ENCODE measurements at regions not wholly inside any gene's neighbourhood (a gene's known extent, or its start where the extent isn't known, plus 50 kb on each side); places are given as distances from the start of the nearest gene placed in this dataset.

GRCh38 chr21:40931197-40931596 is 84.2 kb upstream of the DSCAM start:
- no peak overlapping the region for H4K8ac ChIP-seq (replicated peaks; ENCODE audit: insufficient read length, low read depth, low read length)
- H2AK5ac ChIP-seq (ENCODE audit: insufficient read length, low read length): no peak overlapping the region
- no peaks in the 10 kb centered on the region for H3K4me1 ChIP-seq (ENCODE audit: insufficient read depth, low read length)
- H2BK12ac ChIP-seq (ENCODE audit: insufficient read length, low read depth, low read length): no peak overlapping the region
- no peak overlapping the region for H2BK5ac ChIP-seq (ENCODE audit: insufficient read length, low read length)
- H3K18ac ChIP-seq (ENCODE audit: insufficient read length, low read depth, low read length): no peak overlapping the region
- no peak for TF ChIP-seq CTCF (conservative IDR thresholded peaks at IDR 0.05)
- no peak for DNase-seq
- no peak overlapping the region for H2BK20ac ChIP-seq (ENCODE audit: low read depth, low read length, poor library complexity, severe bottlenecking)
- no peak overlapping the region for H3K27ac Mint-ChIP-seq
- H3K36me3 Mint-ChIP-seq (ENCODE audit: insufficient read depth in 1 of 3, low read depth in 3 of 3): peaks cover 10 to 28% (median 17%) of the 10 kb centered on the region in 3 experiments
- no peak overlapping the region for H3K4ac ChIP-seq (ENCODE audit: low read depth, low read length)
- H3K23ac ChIP-seq (ENCODE audit: insufficient read length, low read depth, low read length): no peak overlapping the region
- H3K27me3 ChIP-seq (ENCODE audit: insufficient read depth, low read length): no peaks in the 10 kb centered on the region
- no peak overlapping the region for H3K9ac ChIP-seq (ENCODE audit: extremely low read depth, insufficient read length, low read length)
- H3K79me2 ChIP-seq (ENCODE audit: insufficient read depth, low read length): no peaks in the 10 kb centered on the region
- WGBS (ENCODE audit: extremely low coverage, insufficient read length, low lambda C conversion rate): no CpG with 5 or more reads among the region's 3 CpGs
- no peak overlapping the region for H2BK15ac ChIP-seq (ENCODE audit: low read depth, low read length)
- no peak overlapping the region for H3K27ac ChIP-seq (ENCODE audit: insufficient read length, low read depth, low read length)
- no peak overlapping the region for H3K56ac ChIP-seq (ENCODE audit: insufficient read length, low read depth, low read length)
- H2AFZ ChIP-seq (ENCODE audit: low read length): no peak overlapping the region
- H3K27me3 Mint-ChIP-seq (ENCODE audit: low read depth): peaks cover 2% of the 10 kb centered on the region; the same call in 1 of the 2 replicates
- H2BK120ac ChIP-seq (ENCODE audit: low read depth, low read length, poor library complexity, severe bottlenecking): no peak overlapping the region
- no peak overlapping the region for H3K4me3 Mint-ChIP-seq
- H3K9me3 Mint-ChIP-seq: peaks cover 30 to 31% of the 10 kb centered on the region in 2 experiments
- H3K4me1 Mint-ChIP-seq: peaks cover 18 to 26% of the 10 kb centered on the region in 2 experiments
- no peak overlapping the region for H3K4me2 ChIP-seq (ENCODE audit: insufficient read depth, insufficient read length, low read length)
- no peak overlapping the region for H3K14ac ChIP-seq (ENCODE audit: insufficient read depth, low read length)
- H3K23me2 ChIP-seq (ENCODE audit: insufficient read length, low read depth, low read length, poor library complexity, severe bottlenecking): no peaks in the 10 kb centered on the region
- no peaks in the 10 kb centered on the region for H4K20me1 ChIP-seq (ENCODE audit: control insufficient read depth, insufficient read depth, insufficient read length)
- H3K9me3 ChIP-seq (ENCODE audit: control insufficient read depth, low read depth, low read length): no peaks in the 10 kb centered on the region
- H3T11ph ChIP-seq (ENCODE audit: low read length): no peak overlapping the region
- no peak overlapping the region for H4K91ac ChIP-seq (ENCODE audit: insufficient read length, low read depth, low read length)
- no peak overlapping the region for H4K5ac ChIP-seq (ENCODE audit: insufficient read length, low read depth, low read length)
- no peaks in the 10 kb centered on the region for H3K79me1 ChIP-seq (ENCODE audit: insufficient read depth, low read depth, low read length, poor library complexity, severe bottlenecking)

Data from H9 (cell line).